Calu3 (cell line): ENCODE measurements at regions not wholly inside any gene's neighbourhood (a gene's known extent, or its start where the extent isn't known, plus 50 kb on each side); places are given as distances from the start of the nearest gene placed in this dataset.

Source experiments
- BruUV-seq: library from RNA; stranded (reverse); fragments of 400-500 nt; replicated peaks from 2 replicates; lab custom pipeline; 2021; lab: Mats Ljungman, UMichigan
- CTCF ChIA-PET: fragments of 300-600 bp; sonication (Branson Sonifier 250); formaldehyde crosslinking; loops from one replicate; lab custom pipeline; 2022; ENCODE audit warnings: antibody characterized with exemption; lab: Charles Lee
- DNase-seq: peaks from one replicate; pipeline ENCODE4 v3.0.0; 2022
- H3K27ac Mint-ChIP-seq: one replicate; pipeline ENCODE4 v1.8.0; 2022; ENCODE audit warnings: mixed read lengths; ENCODE audit not compliant: unreplicated experiment
- H3K27me3 Mint-ChIP-seq: one replicate; pipeline ENCODE4 v1.8.0; 2022; ENCODE audit warnings: mixed read lengths; ENCODE audit not compliant: unreplicated experiment
- H3K36me3 Mint-ChIP-seq: one replicate; pipeline ENCODE4 v1.8.0; 2022; ENCODE audit warnings: mild to moderate bottlenecking, moderate library complexity, mixed read lengths; ENCODE audit not compliant: insufficient read depth, unreplicated experiment
- H3K4me1 Mint-ChIP-seq: one replicate; pipeline ENCODE4 v1.8.0; 2022; ENCODE audit warnings: mild to moderate bottlenecking, low read depth, mixed read lengths; ENCODE audit not compliant: unreplicated experiment
- H3K4me3 Mint-ChIP-seq: one replicate; pipeline ENCODE4 v1.8.0; 2022; ENCODE audit warnings: mild to moderate bottlenecking, low read depth, moderate library complexity, mixed read lengths; ENCODE audit not compliant: unreplicated experiment
- H3K9me3 Mint-ChIP-seq: one replicate; pipeline ENCODE4 v1.8.0; 2022; ENCODE audit warnings: low read depth, mixed read lengths; ENCODE audit not compliant: unreplicated experiment
- intact Hi-C: fragments of 100-400 bp; cut with micrococcal nuclease; formaldehyde crosslinking; loops from one replicate; pipeline ENCODE4 v1.10.0; 2022; ENCODE audit not compliant: unreplicated experiment
- TF ChIP-seq, protein P1 (sequence below): fragments of 200-600 bp; IDR thresholded peaks from one replicate; pipeline ENCODE4 v1.8.0; 2022; ENCODE audit warnings: antibody characterized with exemption; ENCODE audit not compliant: unreplicated experiment

GRCh38 chr6:82833481-82833880 lies 232.2 kb downstream of the UBE3D start:
- BruUV-seq: no TSS peak
- Mint-ChIP-seq H3K9me3 (peaks cover 5% of the 10 kb centered on the region), H3K4me1 (peaks cover 14% of the 10 kb centered on the region), H3K27me3 (no peaks in the 10 kb centered on the region), H3K27ac (no peak overlapping the region), H3K4me3 (no peak overlapping the region), H3K36me3 (no peaks in the 10 kb centered on the region)
- no peak for DNase-seq
- intact Hi-C loops: loop anchor here (10.0 kb wide), 1 partner anchor 221 kb away; no protein-coding TSS in a partner anchor
- CTCF ChIA-PET: no interaction called here
- TF ChIP-seq, protein P1, sequence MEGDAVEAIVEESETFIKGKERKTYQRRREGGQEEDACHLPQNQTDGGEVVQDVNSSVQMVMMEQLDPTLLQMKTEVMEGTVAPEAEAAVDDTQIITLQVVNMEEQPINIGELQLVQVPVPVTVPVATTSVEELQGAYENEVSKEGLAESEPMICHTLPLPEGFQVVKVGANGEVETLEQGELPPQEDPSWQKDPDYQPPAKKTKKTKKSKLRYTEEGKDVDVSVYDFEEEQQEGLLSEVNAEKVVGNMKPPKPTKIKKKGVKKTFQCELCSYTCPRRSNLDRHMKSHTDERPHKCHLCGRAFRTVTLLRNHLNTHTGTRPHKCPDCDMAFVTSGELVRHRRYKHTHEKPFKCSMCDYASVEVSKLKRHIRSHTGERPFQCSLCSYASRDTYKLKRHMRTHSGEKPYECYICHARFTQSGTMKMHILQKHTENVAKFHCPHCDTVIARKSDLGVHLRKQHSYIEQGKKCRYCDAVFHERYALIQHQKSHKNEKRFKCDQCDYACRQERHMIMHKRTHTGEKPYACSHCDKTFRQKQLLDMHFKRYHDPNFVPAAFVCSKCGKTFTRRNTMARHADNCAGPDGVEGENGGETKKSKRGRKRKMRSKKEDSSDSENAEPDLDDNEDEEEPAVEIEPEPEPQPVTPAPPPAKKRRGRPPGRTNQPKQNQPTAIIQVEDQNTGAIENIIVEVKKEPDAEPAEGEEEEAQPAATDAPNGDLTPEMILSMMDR: no peak

- intact Hi-C loops: loop anchor here (10.0 kb wide), 1 partner anchor 219 kb away; no protein-coding TSS in a partner anchor
- no peak overlapping the region for H3K27ac Mint-ChIP-seq
- CTCF ChIA-PET: interaction anchor here (0.6 to 0.7 kb wide), 3 partner anchors 10 to 469 kb away, joined by 3 to 5 read pairs (median 4); no protein-coding TSS in a partner anchor
- no TSS peak for BruUV-seq
- H3K36me3 Mint-ChIP-seq: no peaks in the 10 kb centered on the region
- no peaks in the 10 kb centered on the region for H3K27me3 Mint-ChIP-seq
- H3K4me1 Mint-ChIP-seq: peaks cover 14% of the 10 kb centered on the region
- no peak for DNase-seq
- peaks cover 5% of the 10 kb centered on the region for H3K9me3 Mint-ChIP-seq
- H3K4me3 Mint-ChIP-seq: no peak overlapping the region
- TF ChIP-seq, protein P1: no peak
These were observed 229.5 kb downstream of the UBE3D start for GRCh38 chr6:82836022-82836575.

- no peak overlapping the region for H3K4me3 Mint-ChIP-seq
- H3K27me3 Mint-ChIP-seq: no peaks in the 10 kb centered on the region
- DNase-seq: no peak
- peaks cover 7% of the 10 kb centered on the region for H3K4me1 Mint-ChIP-seq
- H3K9me3 Mint-ChIP-seq: peaks cover 5% of the 10 kb centered on the region
- no TSS peak for BruUV-seq
- CTCF ChIA-PET: no interaction called here
- intact Hi-C loops: no loop called here
- TF ChIP-seq, protein P1: no peak
- no peaks in the 10 kb centered on the region for H3K36me3 Mint-ChIP-seq
- H3K27ac Mint-ChIP-seq: no peak overlapping the region
These were observed 225.1 kb downstream of the UBE3D start for GRCh38 chr6:82840571-82840970.

DNA sequence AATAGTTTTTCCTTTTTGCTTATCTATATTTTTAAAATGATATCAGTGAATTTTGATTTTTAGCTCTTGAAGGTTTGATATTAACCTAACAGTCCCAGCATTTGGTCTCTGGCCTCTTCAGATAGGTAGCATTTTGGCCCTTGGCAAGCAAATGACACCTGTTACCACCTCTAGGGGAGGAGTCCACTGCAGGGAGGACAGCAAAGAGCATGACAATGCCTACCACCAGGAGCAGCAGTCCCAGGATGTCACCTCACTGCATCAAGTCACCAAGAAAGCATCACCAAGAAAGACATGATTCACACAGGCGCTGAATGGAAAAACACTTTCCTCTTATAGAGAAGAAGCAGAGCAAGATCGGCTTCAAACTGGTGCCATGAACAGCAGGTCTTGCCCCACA lies 224.3 kb downstream of the UBE3D start:
- no peak overlapping the region for H3K27ac Mint-ChIP-seq
- peaks cover 5% of the 10 kb centered on the region for H3K9me3 Mint-ChIP-seq
- intact Hi-C loops: no loop called here
- no TSS peak for BruUV-seq
- CTCF ChIA-PET: no interaction called here
- H3K27me3 Mint-ChIP-seq: no peaks in the 10 kb centered on the region
- TF ChIP-seq, protein P1: no peak
- no peaks in the 10 kb centered on the region for H3K36me3 Mint-ChIP-seq
- peaks cover 7% of the 10 kb centered on the region for H3K4me1 Mint-ChIP-seq
- DNase-seq: no peak
- no peak overlapping the region for H3K4me3 Mint-ChIP-seq
